Endothelial cell of umbilical vein (primary cell): ENCODE measurements at regions not wholly inside any gene's neighbourhood (a gene's known extent, or its start where the extent isn't known, plus 50 kb on each side); places are given as distances from the start of the nearest gene placed in this dataset.

Source experiments
- BruUV-seq: library from RNA; stranded (reverse); fragments of 400-500 nt; replicated peaks from 2 replicates; lab custom pipeline; 2021; lab: Mats Ljungman, UMichigan
- CTCF ChIA-PET: fragments of 300-600, 350-600 bp; sonication (Branson Sonifier 250); formaldehyde crosslinking; loops from one replicate; lab custom pipeline; 2021; ENCODE audit warnings: antibody characterized with exemption, inconsistent platforms; lab: Charles Lee
- POLR2A ChIA-PET: fragments of 300-600, 350-600 bp; sonication (Branson Sonifier 250); formaldehyde crosslinking; loops from one replicate; lab custom pipeline; 2021; ENCODE audit warnings: antibody characterized with exemption, inconsistent platforms; lab: Charles Lee
- DNase-seq: peaks from one replicate; pipeline ENCODE4 v3.0.0-alpha.2; 2011; ENCODE audit warnings: low read depth, low spot score
- FAIRE-seq: peaks from 2 replicates; lab custom pipeline; 2011; peaks lifted over from hg19 to GRCh38; lab: Jason Lieb, UNC
- H2AFZ ChIP-seq: 2 replicates; pipeline ENCODE4 v1.6.0; 2012; ENCODE audit warnings: low read depth, low read length, control low read depth, inconsistent platforms
- H3K27ac ChIP-seq: 2 replicates; pipeline ENCODE4 v1.5.1; 2011; ENCODE audit warnings: low read depth, mild to moderate bottlenecking, control low read depth, low read length, moderate library complexity; ENCODE audit not compliant: insufficient read depth
- H3K27me3 ChIP-seq, 2 experiments: 2 replicates each; pipeline versions ENCODE4 v1.6.0 to v1.6.1; 2011; ENCODE audit warnings: low read length in 2 of 2, mixed read lengths in 1 of 2; ENCODE audit not compliant: control insufficient read depth in 2 of 2, insufficient read depth in 2 of 2
- H3K36me3 ChIP-seq, 2 experiments: 2 replicates in 1 of 2; 3 replicates in 1 of 2; pipeline ENCODE4 v1.5.1; 2011; ENCODE audit warnings: low read length in 2 of 2, mild to moderate bottlenecking in 1 of 2, moderate library complexity in 1 of 2; ENCODE audit not compliant: control insufficient read depth in 2 of 2, insufficient read depth in 2 of 2; ENCODE audit errors: extremely low read depth in 1 of 2
- H3K4me1 ChIP-seq: 3 replicates; pipeline ENCODE4 v1.5.1; 2011; ENCODE audit warnings: mild to moderate bottlenecking, low read length; ENCODE audit not compliant: control insufficient read depth, insufficient read depth; ENCODE audit errors: extremely low read depth
- H3K4me2 ChIP-seq: 2 replicates; pipeline ENCODE4 v1.6.1; 2011; ENCODE audit warnings: low read length, control low read depth, mixed read lengths; ENCODE audit not compliant: insufficient read depth
- H3K4me3 ChIP-seq, 3 experiments: fragments of 200-600 bp in 1 of 3; sonication (generic), shearing (Covaris generic) in 1 of 3; replicated peaks in 1 of 3; 2 replicates each; pipeline ENCODE4 v1.5.1; 2011 to 2016; ENCODE audit warnings: control low read depth in 3 of 3, low read length in 3 of 3, mild to moderate bottlenecking in 2 of 3, inconsistent platforms in 1 of 3, low read depth in 1 of 3, moderate library complexity in 1 of 3; ENCODE audit not compliant: insufficient read depth in 1 of 3
- H3K79me2 ChIP-seq: 2 replicates; pipeline ENCODE4 v1.6.0; 2012; ENCODE audit warnings: low read length, inconsistent platforms; ENCODE audit not compliant: control insufficient read depth, insufficient read depth
- H3K9ac ChIP-seq: replicated peaks from 2 replicates; pipeline ENCODE3; 2011; ENCODE audit warnings: low read length, control low read depth; ENCODE audit not compliant: insufficient read depth; ENCODE audit errors: extremely low read depth
- H3K9me1 ChIP-seq: replicated peaks from 3 replicates; pipeline ENCODE4 v1.6.0; 2011; ENCODE audit warnings: mild to moderate bottlenecking, low read length; ENCODE audit not compliant: control insufficient read depth, insufficient read depth; ENCODE audit errors: extremely low read depth
- H3K9me3 ChIP-seq: replicated peaks from 2 replicates; pipeline ENCODE4 v1.5.1; 2012; ENCODE audit warnings: low read length, inconsistent platforms; ENCODE audit not compliant: control insufficient read depth, insufficient read depth
- H4K20me1 ChIP-seq: replicated peaks from 2 replicates; pipeline ENCODE3; 2011; ENCODE audit warnings: mild to moderate bottlenecking, low read length; ENCODE audit not compliant: control insufficient read depth, insufficient read depth; ENCODE audit errors: extremely low read depth
- CTCF ChIP-seq, 2 donors: IDR thresholded peaks; 1 replicate in 1 of 2; 2 replicates in 1 of 2; pipeline ENCODE4 v1.5.1; 2011; ENCODE audit warnings: low read length in 2 of 2, mild to moderate bottlenecking in 2 of 2, moderate library complexity in 2 of 2, control low read depth in 1 of 2, inconsistent platforms in 1 of 2, low read depth in 1 of 2; ENCODE audit not compliant: insufficient read depth in 1 of 2; ENCODE audit errors: extremely low read depth in 1 of 2
- EZH2 ChIP-seq: IDR thresholded peaks from 2 replicates; pipeline ENCODE4 v1.6.1; 2012; ENCODE audit warnings: borderline replicate concordance, low read depth, mild to moderate bottlenecking, moderate library complexity, low read length, inconsistent platforms; ENCODE audit not compliant: severe bottlenecking
- FOS ChIP-seq: IDR thresholded peaks from 2 replicates; pipeline ENCODE4 v1.6.1; 2011; ENCODE audit warnings: mild to moderate bottlenecking, low read length, moderate library complexity, borderline replicate concordance; ENCODE audit not compliant: insufficient read depth
- GATA2 ChIP-seq: IDR thresholded peaks from 2 replicates; pipeline ENCODE4 v1.7.0; 2011; ENCODE audit warnings: low read depth, mild to moderate bottlenecking, moderate library complexity, mixed read lengths, low read length; ENCODE audit not compliant: insufficient read length, insufficient read depth
- JUN ChIP-seq: IDR thresholded peaks from 2 replicates; pipeline ENCODE4 v1.6.1; 2011; ENCODE audit warnings: borderline replicate concordance, low read depth; ENCODE audit not compliant: insufficient read length, insufficient read depth
- MAX ChIP-seq: IDR thresholded peaks from 2 replicates; pipeline ENCODE4 v1.6.1; 2011; ENCODE audit not compliant: insufficient read depth, insufficient read length
- MYC ChIP-seq: IDR thresholded peaks from one replicate; pipeline ENCODE4 v1.6.1; 2011; ENCODE audit warnings: mild to moderate bottlenecking, low read depth, low read length
- POLR2A ChIP-seq: IDR thresholded peaks from 2 replicates; pipeline ENCODE4 v1.6.1; 2012; ENCODE audit warnings: low read depth, mild to moderate bottlenecking, control low read depth, low read length
- POLR2AphosphoS5 ChIP-seq: IDR thresholded peaks from 2 replicates; pipeline ENCODE4 v1.6.1; 2012; ENCODE audit warnings: low read depth, mild to moderate bottlenecking, control low read depth, low read length, moderate library complexity; ENCODE audit not compliant: insufficient read depth
- dilution Hi-C: fragments of 300-500 bp; cut with MboI; formaldehyde crosslinking; loops from one replicate; pipeline ENCODE4 v1.15.0; 2019; ENCODE audit warnings: low sequenced_read_pairs; ENCODE audit not compliant: extremely low pct_ligation_motif_present
- intact Hi-C: fragments of 100-400 bp; cut with micrococcal nuclease; formaldehyde crosslinking; loops from one replicate; pipeline ENCODE4 v1.10.0; 2022

- CTCF ChIA-PET = no interaction called here
- BruUV-seq = no TSS peak
- Histone ChIP-seq H3K9ac (no peak overlapping the region), H3K9me3 (no peaks in the 10 kb centered on the region), H3K4me1 (no peaks in the 10 kb centered on the region), H3K4me3 (no peak overlapping the region), H4K20me1 (no peaks in the 10 kb centered on the region), H2AFZ (no peak overlapping the region), H3K36me3 (no peaks in the 10 kb centered on the region), H3K27me3 (no peaks in the 10 kb centered on the region), H3K79me2 (no peaks in the 10 kb centered on the region), H3K9me1 (no peaks in the 10 kb centered on the region), H3K4me2 (no peak overlapping the region), H3K27ac (no peak overlapping the region)
- intact Hi-C loops = no loop called here
- TF ChIP-seq POLR2A (no peak), JUN (no peak), MAX (no peak), FOS (no peak), CTCF (IDR thresholded peaks at IDR 0.05; ENCODE audit: extremely low read depth in 1 of 2, insufficient read depth in 1 of 2, low read depth in 1 of 2, low read length in 2 of 2) (no peak), POLR2AphosphoS5 (no peak), MYC (no peak), GATA2 (no peak), EZH2 (no peak)
- no peak for FAIRE-seq
- dilution Hi-C loops = no loop called here
- no peak for DNase-seq
- POLR2A ChIA-PET = no interaction called here
These were observed 143.1 kb downstream of the IFI44 start for GRCh38 chr1:78792756-78793155.
